ENCODE measurements at regions not wholly inside any gene's neighbourhood (a gene's known extent, or its start where the extent isn't known, plus 50 kb on each side); places are given as distances from the start of the nearest gene placed in this dataset.
A peak's percentile ranks its signal among the peaks of the same experiment; 100 is the strongest.
"Not testable (repeated sequence)": the region's sequence is repeated elsewhere in the genome, so short reads cannot be mapped to it uniquely, and the experiment has no call there.

- not testable (repeated sequence) for FAIRE-seq
Observed at GRCh38 chr7:57740126-57740525, 290.1 kb downstream of the ZNF716 start.

- no peak for FAIRE-seq
Observed at GRCh38 chr7:57769131-57769530, 319.2 kb downstream of the ZNF716 start.

- FAIRE-seq: no peak
Observed at GRCh38 chr7:57769958-57770357, 320.0 kb downstream of the ZNF716 start.

- no peak for FAIRE-seq
Observed at GRCh38 chr7:57772126-57772924, 322.3 kb downstream of the ZNF716 start.

- FAIRE-seq: no peak
Observed at GRCh38 chr7:57774300-57774699, 324.3 kb downstream of the ZNF716 start.

- FAIRE-seq: no peak
Observed at GRCh38 chr7:57775396-57776088, 325.6 kb downstream of the ZNF716 start.

GRCh38 chr7:57776136-57776856 lies 326.3 kb downstream of the ZNF716 start:
- FAIRE-seq: not testable (repeated sequence)

- no peak for FAIRE-seq
Observed at GRCh38 chr7:57789130-57789529, 339.2 kb downstream of the ZNF716 start.

GRCh38 chr7:57819491-57819981 lies 369.6 kb downstream of the ZNF716 start:
- FAIRE-seq: no peak

GRCh38 chr7:57820477-57820876 lies 370.5 kb downstream of the ZNF716 start:
- FAIRE-seq: no peak

GRCh38 chr7:57821438-57822382 lies 371.7 kb downstream of the ZNF716 start:
- FAIRE-seq: no peak

GRCh38 chr7:57826548-57826947 lies 376.6 kb downstream of the ZNF716 start:
- not testable (repeated sequence) for FAIRE-seq

- FAIRE-seq: not testable (repeated sequence)
Observed at GRCh38 chr7:57835161-57835560, 385.2 kb downstream of the ZNF716 start.

- FAIRE-seq: not testable (repeated sequence)
Observed at GRCh38 chr7:57839152-57839551, 389.2 kb downstream of the ZNF716 start.

GRCh38 chr7:57867884-57868701 lies 418.1 kb downstream of the ZNF716 start:
- FAIRE-seq: peak; percentile 46

GRCh38 chr7:57868771-57869483 lies 418.9 kb downstream of the ZNF716 start:
- FAIRE-seq: no peak
